ENCODE measurements at regions not wholly inside any gene's neighbourhood (a gene's known extent, or its start where the extent isn't known, plus 50 kb on each side); places are given as distances from the start of the nearest gene placed in this dataset.

GRCh38 chr12:27879708-27880107 lies 92.8 kb downstream of the PTHLH start:
- no peak for TF ChIP-seq POLR2AphosphoS5 (IDR thresholded peaks at IDR 0.05)
- TF ChIP-seq, protein P1, sequence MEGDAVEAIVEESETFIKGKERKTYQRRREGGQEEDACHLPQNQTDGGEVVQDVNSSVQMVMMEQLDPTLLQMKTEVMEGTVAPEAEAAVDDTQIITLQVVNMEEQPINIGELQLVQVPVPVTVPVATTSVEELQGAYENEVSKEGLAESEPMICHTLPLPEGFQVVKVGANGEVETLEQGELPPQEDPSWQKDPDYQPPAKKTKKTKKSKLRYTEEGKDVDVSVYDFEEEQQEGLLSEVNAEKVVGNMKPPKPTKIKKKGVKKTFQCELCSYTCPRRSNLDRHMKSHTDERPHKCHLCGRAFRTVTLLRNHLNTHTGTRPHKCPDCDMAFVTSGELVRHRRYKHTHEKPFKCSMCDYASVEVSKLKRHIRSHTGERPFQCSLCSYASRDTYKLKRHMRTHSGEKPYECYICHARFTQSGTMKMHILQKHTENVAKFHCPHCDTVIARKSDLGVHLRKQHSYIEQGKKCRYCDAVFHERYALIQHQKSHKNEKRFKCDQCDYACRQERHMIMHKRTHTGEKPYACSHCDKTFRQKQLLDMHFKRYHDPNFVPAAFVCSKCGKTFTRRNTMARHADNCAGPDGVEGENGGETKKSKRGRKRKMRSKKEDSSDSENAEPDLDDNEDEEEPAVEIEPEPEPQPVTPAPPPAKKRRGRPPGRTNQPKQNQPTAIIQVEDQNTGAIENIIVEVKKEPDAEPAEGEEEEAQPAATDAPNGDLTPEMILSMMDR (IDR thresholded peaks at IDR 0.05), result no peak
- no peak for TF ChIP-seq POLR2A (IDR thresholded peaks at IDR 0.05)
- TF ChIP-seq EP300 (IDR thresholded peaks at IDR 0.05), result no peak
